MM.1S (cell line): ENCODE measurements at regions not wholly inside any gene's neighbourhood (a gene's known extent, or its start where the extent isn't known, plus 50 kb on each side); places are given as distances from the start of the nearest gene placed in this dataset.
"Not testable (repeated sequence)": the region's sequence is repeated elsewhere in the genome, so short reads cannot be mapped to it uniquely, and the experiment has no call there.

Experiments used
- EZH2 ChIP-seq: fragments of 300-600 bp; sonication (generic); optimal IDR thresholded peaks from 2 replicates; pipeline ENCODE3; 2017; ENCODE audit warnings: low read depth, mild to moderate bottlenecking, antibody characterized with exemption, low read length, mixed read lengths
- EZH2phosphoT487 ChIP-seq: fragments of 300-600 bp; sonication (generic); IDR thresholded peaks from 2 replicates; pipeline ENCODE4 v1.6.1; 2018; ENCODE audit warnings: antibody characterized with exemption, low read length
- TF ChIP-seq, protein P1 (sequence below): fragments of 300-600 bp; sonication (generic); IDR thresholded peaks from 2 replicates; pipeline ENCODE4 v1.5.1; 2016; ENCODE audit warnings: antibody characterized with exemption, low read length, mixed read lengths

DNA sequence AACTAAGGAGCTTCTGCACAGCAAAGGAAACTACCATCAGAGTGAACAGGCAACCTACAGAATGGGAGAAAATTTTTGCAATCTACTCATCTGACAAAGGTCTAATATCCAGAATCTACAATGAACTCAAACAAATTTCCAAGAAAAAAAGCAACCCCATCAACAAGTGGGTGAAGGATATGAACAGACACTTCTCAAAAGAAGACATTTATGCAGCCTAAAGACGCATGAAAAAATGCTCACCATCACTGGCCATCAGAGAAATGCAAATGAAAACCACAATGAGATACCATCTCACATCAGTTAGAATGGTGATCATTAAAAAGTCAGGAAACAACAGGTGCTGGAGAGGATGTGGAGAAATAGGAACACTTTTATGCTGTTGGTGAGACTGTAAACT is 170.1 kb upstream of the MTMR8 start:
- TF ChIP-seq, protein P1, sequence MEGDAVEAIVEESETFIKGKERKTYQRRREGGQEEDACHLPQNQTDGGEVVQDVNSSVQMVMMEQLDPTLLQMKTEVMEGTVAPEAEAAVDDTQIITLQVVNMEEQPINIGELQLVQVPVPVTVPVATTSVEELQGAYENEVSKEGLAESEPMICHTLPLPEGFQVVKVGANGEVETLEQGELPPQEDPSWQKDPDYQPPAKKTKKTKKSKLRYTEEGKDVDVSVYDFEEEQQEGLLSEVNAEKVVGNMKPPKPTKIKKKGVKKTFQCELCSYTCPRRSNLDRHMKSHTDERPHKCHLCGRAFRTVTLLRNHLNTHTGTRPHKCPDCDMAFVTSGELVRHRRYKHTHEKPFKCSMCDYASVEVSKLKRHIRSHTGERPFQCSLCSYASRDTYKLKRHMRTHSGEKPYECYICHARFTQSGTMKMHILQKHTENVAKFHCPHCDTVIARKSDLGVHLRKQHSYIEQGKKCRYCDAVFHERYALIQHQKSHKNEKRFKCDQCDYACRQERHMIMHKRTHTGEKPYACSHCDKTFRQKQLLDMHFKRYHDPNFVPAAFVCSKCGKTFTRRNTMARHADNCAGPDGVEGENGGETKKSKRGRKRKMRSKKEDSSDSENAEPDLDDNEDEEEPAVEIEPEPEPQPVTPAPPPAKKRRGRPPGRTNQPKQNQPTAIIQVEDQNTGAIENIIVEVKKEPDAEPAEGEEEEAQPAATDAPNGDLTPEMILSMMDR, result not testable (repeated sequence)
- not testable (repeated sequence) for TF ChIP-seq EZH2, EZH2phosphoT487
